ENCODE measurements at regions not wholly inside any gene's neighbourhood (a gene's known extent, or its start where the extent isn't known, plus 50 kb on each side); places are given as distances from the start of the nearest gene placed in this dataset.

GRCh38 chr6:120447605-120448004 is 886.7 kb downstream of the TBC1D32 start:
- no peak for TF ChIP-seq POLR2A (IDR thresholded peaks at IDR 0.05)
- no peak for TF ChIP-seq CTCF (IDR thresholded peaks at IDR 0.05 in 8 of 11, conservative IDR thresholded peaks at IDR 0.05 in 3 of 11)
- no peak for TF ChIP-seq POLR2AphosphoS5 (IDR thresholded peaks at IDR 0.05)

Data from spleen (tissue), 7 donors.